H1 (cell line): ENCODE measurements at regions not wholly inside any gene's neighbourhood (a gene's known extent, or its start where the extent isn't known, plus 50 kb on each side); places are given as distances from the start of the nearest gene placed in this dataset.
A peak's percentile ranks its signal among the peaks of the same experiment; 100 is the strongest.

Experiments used
- CTCF ChIA-PET: fragments of 300-600 bp; sonication (Branson Sonifier 250); formaldehyde crosslinking; loops from one replicate; lab custom pipeline; 2021; ENCODE audit not compliant: partially characterized antibody; lab: Charles Lee
- POLR2A ChIA-PET: fragments of 300-600 bp; sonication (Branson Sonifier 250); formaldehyde crosslinking; loops from one replicate; lab custom pipeline; 2021; ENCODE audit warnings: inconsistent platforms; ENCODE audit not compliant: partially characterized antibody; lab: Charles Lee
- DNase-seq, 2 experiments: peaks; one replicate each; pipeline versions ENCODE4 v3.0.0 to v3.0.0-alpha.2; 2010 to 2022; ENCODE audit warnings: low spot score in 2 of 2, low read depth in 1 of 2, mixed read lengths in 1 of 2
- FAIRE-seq: peaks from 2 replicates; lab custom pipeline; 2011; peaks lifted over from hg19 to GRCh38; lab: Jason Lieb, UNC
- H2AFZ ChIP-seq: 2 replicates; pipeline ENCODE4 v1.8.1; 2012; ENCODE audit warnings: low read length, inconsistent platforms
- H2AK5ac ChIP-seq: 2 replicates; pipeline ENCODE4 v1.6.1; 2013; ENCODE audit warnings: low read depth, low read length
- H2BK120ac ChIP-seq: replicated peaks from 2 replicates; pipeline ENCODE3; 2013; ENCODE audit warnings: low read depth, low read length, inconsistent platforms
- H2BK12ac ChIP-seq: 2 replicates; pipeline ENCODE4 v1.6.1; 2013; ENCODE audit warnings: low read depth, low read length
- H2BK15ac ChIP-seq: 2 replicates; pipeline ENCODE4 v1.6.1; 2013; ENCODE audit warnings: low read length
- H2BK20ac ChIP-seq: 2 replicates; pipeline ENCODE4 v1.6.1; 2013; ENCODE audit warnings: low read length
- H2BK5ac ChIP-seq: 2 replicates; pipeline ENCODE4 v1.6.1; 2013; ENCODE audit warnings: low read depth, low read length
- H3K14ac ChIP-seq: 2 replicates; pipeline ENCODE4 v1.6.1; 2013; ENCODE audit warnings: inconsistent platforms; ENCODE audit not compliant: insufficient read length
- H3K18ac ChIP-seq: 2 replicates; pipeline ENCODE4 v1.6.1; 2013; ENCODE audit warnings: low read length; ENCODE audit errors: extremely low read depth
- H3K23ac ChIP-seq: 2 replicates; pipeline ENCODE4 v1.6.1; 2013; ENCODE audit warnings: inconsistent platforms; ENCODE audit not compliant: insufficient read length
- H3K23me2 ChIP-seq: 2 replicates; pipeline ENCODE4 v1.6.1; 2013; ENCODE audit warnings: low read depth, low read length
- H3K27ac ChIP-seq: 2 replicates; pipeline ENCODE4 v1.6.1; 2011; ENCODE audit warnings: low read depth, low read length, inconsistent platforms
- H3K27me3 ChIP-seq, 4 experiments: replicated peaks in 1 of 4; 1 replicate in 1 of 4; 2 replicates in 3 of 4; pipeline versions ENCODE4 v1.6.1 to v1.8.1; 2011 to 2013; ENCODE audit warnings: low read length in 3 of 4, mild to moderate bottlenecking in 3 of 4, inconsistent platforms in 2 of 4, mixed read lengths in 2 of 4, moderate library complexity in 1 of 4; ENCODE audit not compliant: control insufficient read depth in 3 of 4, insufficient read depth in 3 of 4; ENCODE audit errors: extremely low read depth in 1 of 4
- H3K36me3 ChIP-seq, 4 experiments: 2 replicates each; pipeline versions ENCODE4 v1.6.1 to v1.8.1; 2011 to 2013; ENCODE audit warnings: mild to moderate bottlenecking in 4 of 4, low read length in 3 of 4, moderate library complexity in 2 of 4, control low read depth in 1 of 4, inconsistent platforms in 1 of 4; ENCODE audit not compliant: insufficient read depth in 4 of 4, control insufficient read depth in 2 of 4
- H3K4ac ChIP-seq: replicated peaks from 2 replicates; pipeline ENCODE3; 2013; ENCODE audit warnings: low read length, low read depth, mixed read lengths, inconsistent platforms; ENCODE audit not compliant: insufficient read length
- H3K4me1 ChIP-seq, 4 experiments: replicated peaks in 1 of 4; 1 replicate in 1 of 4; 2 replicates in 3 of 4; pipeline versions ENCODE4 v1.6.1 to v1.8.1; 2011 to 2013; ENCODE audit warnings: low read length in 3 of 4, inconsistent platforms in 2 of 4, mixed read lengths in 1 of 4; ENCODE audit not compliant: insufficient read depth in 4 of 4, control insufficient read depth in 3 of 4
- H3K4me2 ChIP-seq, 2 experiments: 2 replicates each; pipeline versions ENCODE4 v1.6.1 to v1.8.1; 2011 to 2013; ENCODE audit warnings: low read depth in 2 of 2, low read length in 2 of 2, control low read depth in 1 of 2, inconsistent platforms in 1 of 2, mild to moderate bottlenecking in 1 of 2; ENCODE audit not compliant: insufficient read depth in 1 of 2
- H3K4me3 ChIP-seq, 4 experiments: fragments of 200-600, 300-600 bp in 1 of 4; sonication (generic), shearing (Covaris generic), sonication (Bioruptor Twin) in 1 of 4; 2 replicates each; pipeline versions ENCODE4 v1.5.1 to v1.8.1; 2011 to 2016; ENCODE audit warnings: low read length in 4 of 4, low read depth in 3 of 4, control low read depth in 2 of 4, inconsistent platforms in 2 of 4, mild to moderate bottlenecking in 2 of 4, mixed read lengths in 1 of 4, moderate library complexity in 1 of 4; ENCODE audit not compliant: insufficient read depth in 2 of 4; ENCODE audit errors: extremely low read depth in 1 of 4
- H3K56ac ChIP-seq: replicated peaks from 2 replicates; pipeline ENCODE3; 2013; ENCODE audit warnings: low read depth, mild to moderate bottlenecking, mixed read lengths, low read length, inconsistent platforms; ENCODE audit not compliant: insufficient read length
- H3K79me1 ChIP-seq: 2 replicates; pipeline ENCODE4 v1.6.1; 2013; ENCODE audit warnings: low read depth, low read length, control low read depth
- H3K79me2 ChIP-seq, 2 experiments: 2 replicates each; pipeline versions ENCODE4 v1.6.1 to v1.8.1; 2012 to 2013; ENCODE audit warnings: low read length in 2 of 2, mild to moderate bottlenecking in 2 of 2, inconsistent platforms in 1 of 2; ENCODE audit not compliant: insufficient read depth in 2 of 2, control insufficient read depth in 1 of 2
- H3K9ac ChIP-seq, 4 experiments: replicated peaks in 1 of 4; 1 replicate in 1 of 4; 2 replicates in 3 of 4; pipeline versions ENCODE4 v1.6.1 to v1.8.1; 2011 to 2013; ENCODE audit warnings: low read depth in 3 of 4, low read length in 3 of 4, control low read depth in 2 of 4, mild to moderate bottlenecking in 2 of 4, moderate library complexity in 2 of 4, inconsistent platforms in 1 of 4; ENCODE audit errors: extremely low read depth in 1 of 4
- H3K9me3 ChIP-seq, 2 experiments: 2 replicates each; pipeline versions ENCODE4 v1.6.1 to v1.8.1; 2012 to 2013; ENCODE audit warnings: mild to moderate bottlenecking in 2 of 2, moderate library complexity in 2 of 2, control low read depth in 1 of 2, inconsistent platforms in 1 of 2, low read depth in 1 of 2, low read length in 1 of 2, mixed read lengths in 1 of 2; ENCODE audit not compliant: insufficient read depth in 2 of 2
- H4K20me1 ChIP-seq, 2 experiments: replicated peaks in 1 of 2; 2 replicates each; pipeline versions ENCODE3 to v1.8.1; 2011 to 2013; ENCODE audit warnings: inconsistent platforms in 2 of 2, low read length in 2 of 2, mild to moderate bottlenecking in 1 of 2; ENCODE audit not compliant: insufficient read depth in 2 of 2, control insufficient read depth in 1 of 2
- H4K5ac ChIP-seq: 2 replicates; pipeline ENCODE4 v1.6.1; 2013; ENCODE audit warnings: low read length, low read depth, mixed read lengths, inconsistent platforms; ENCODE audit not compliant: insufficient read length
- H4K8ac ChIP-seq: 2 replicates; pipeline ENCODE4 v1.8.0; 2013; ENCODE audit warnings: mild to moderate bottlenecking, moderate library complexity, low read length, inconsistent platforms; ENCODE audit not compliant: insufficient read depth; ENCODE audit errors: extremely low read depth
- H4K91ac ChIP-seq: replicated peaks from 2 replicates; pipeline ENCODE3; 2013; ENCODE audit warnings: low read length, mixed read lengths, inconsistent platforms; ENCODE audit not compliant: insufficient read length
- CBX5 ChIP-seq: fragments of 300-800, 300-1000 bp; sonication (generic); IDR thresholded peaks from 2 replicates; pipeline ENCODE4 v1.7.1; 2016; ENCODE audit warnings: antibody characterized with exemption, low read length, low read depth
- CREB1 ChIP-seq: IDR thresholded peaks from 2 replicates; pipeline ENCODE4 v1.6.1; 2012; ENCODE audit warnings: inconsistent platforms
- JUN ChIP-seq: IDR thresholded peaks from 2 replicates; pipeline ENCODE4 v1.6.1; 2011; ENCODE audit warnings: low read depth, mild to moderate bottlenecking, improper control_type of control experiment, low read length
- MAFK ChIP-seq: IDR thresholded peaks from 2 replicates; pipeline ENCODE4 v1.6.1; 2012; ENCODE audit warnings: low read depth, mild to moderate bottlenecking, improper control_type of control experiment, low read length
- PHF8 ChIP-seq: fragments of 200-600 bp; sonication (generic); conservative IDR thresholded peaks from 2 replicates; pipeline ENCODE4 v1.7.1; 2012; ENCODE audit warnings: low read depth, mild to moderate bottlenecking, inconsistent platforms, low read length, moderate library complexity
- POLR2A ChIP-seq, 2 experiments: IDR thresholded peaks; 1 replicate in 1 of 2; 2 replicates in 1 of 2; pipeline ENCODE4 v1.6.1; 2011; ENCODE audit warnings: low read depth in 2 of 2, low read length in 2 of 2, mild to moderate bottlenecking in 2 of 2; ENCODE audit errors: control extremely low read depth in 1 of 2
- POLR2AphosphoS5 ChIP-seq: IDR thresholded peaks from 2 replicates; pipeline ENCODE4 v1.6.1; 2011; ENCODE audit warnings: low read depth, low read length
- RAD21 ChIP-seq, 2 experiments: IDR thresholded peaks in 1 of 2; conservative IDR thresholded peaks in 1 of 2; 2 replicates each; pipeline ENCODE4 v1.6.1; 2011; ENCODE audit warnings: low read depth in 2 of 2, low read length in 2 of 2, improper control_type of control experiment in 1 of 2, inconsistent platforms in 1 of 2, mild to moderate bottlenecking in 1 of 2, moderate library complexity in 1 of 2
- RBBP5 ChIP-seq: IDR thresholded peaks from 2 replicates; pipeline ENCODE4 v1.7.1; 2012; ENCODE audit warnings: low read depth, mild to moderate bottlenecking, inconsistent platforms, low read length, moderate library complexity, borderline replicate concordance
- RNF2 ChIP-seq: fragments of 200-900, 300-1000 bp; sonication (generic); IDR thresholded peaks from 2 replicates; pipeline ENCODE4 v1.7.1; 2016; ENCODE audit warnings: borderline replicate concordance, low read depth, mild to moderate bottlenecking, antibody characterized with exemption, low read length; ENCODE audit not compliant: poor library complexity, severe bottlenecking; ENCODE audit errors: missing control alignments
- SIN3A ChIP-seq, 2 experiments: IDR thresholded peaks in 1 of 2; conservative IDR thresholded peaks in 1 of 2; 2 replicates each; pipeline ENCODE4 v1.6.1; 2011 to 2012; ENCODE audit warnings: low read length in 2 of 2, improper control_type of control experiment in 1 of 2, low read depth in 1 of 2, mild to moderate bottlenecking in 1 of 2
- TAF7 ChIP-seq: optimal IDR thresholded peaks from 2 replicates; pipeline ENCODE3; 2011; ENCODE audit warnings: low read depth, mild to moderate bottlenecking, inconsistent platforms, low read length, moderate library complexity, borderline replicate concordance
- WGBS, 2 experiments: shearing (Covaris generic) in 1 of 2; methylation state at CpG; one replicate each; pipeline versions ENCODE4 v1.1.6 to v1.1.7; 2013 to 2015; ENCODE audit warnings: low lambda C conversion rate in 2 of 2, mixed read lengths in 2 of 2, inconsistent platforms in 1 of 2, low coverage in 1 of 2, missing lambda C conversion rate in 1 of 2; ENCODE audit not compliant: insufficient replicate concordance in 2 of 2, insufficient coverage in 1 of 2, insufficient read length in 1 of 2; ENCODE audit errors: extremely low coverage in 1 of 2, missing lambda C conversion rate in 1 of 2; 5-methylcytosine and 5-hydroxymethylcytosine counted together

- H3K23me2 ChIP-seq: no peaks in the 10 kb centered on the region; the same call in 1 of the 2 replicates
- no peak for FAIRE-seq
Observed at GRCh38 chr13:84810781-84811180, 928.5 kb upstream of the SLITRK1 start.

More at GRCh38 chr13:84810781-84811180, 928.5 kb upstream of the SLITRK1 start:
- Histone ChIP-seq H4K5ac (no peak overlapping the region), H4K8ac (no peak overlapping the region), H2AK5ac (no peak overlapping the region), H2BK5ac (no peak overlapping the region), H3K27me3 (no peaks in the 10 kb centered on the region), H4K20me1 (no peaks in the 10 kb centered on the region), H3K79me1 (no peaks in the 10 kb centered on the region), H3K9ac (no peak overlapping the region), H3K27ac (no peak overlapping the region), H3K23ac (no peak overlapping the region), H2BK12ac (no peak overlapping the region), H2AFZ (peak overlapping the region; percentile 88; the same call in 1 of the 2 replicates), H3K4me2 (no peak overlapping the region), H3K36me3 (no peaks in the 10 kb centered on the region), H2BK15ac (no peak overlapping the region), H3K14ac (no peak overlapping the region), H3K4ac (no peak overlapping the region), H3K4me1 (no peaks in the 10 kb centered on the region), H3K4me3 (no peak overlapping the region), H3K79me2 (no peaks in the 10 kb centered on the region), H2BK120ac (no peak overlapping the region), H3K18ac (no peak overlapping the region), H4K91ac (no peak overlapping the region), H3K9me3 (no peaks in the 10 kb centered on the region), H2BK20ac (no peak overlapping the region), H3K56ac (no peak overlapping the region)
- CTCF ChIA-PET: no interaction called here
- no peak for DNase-seq
- TF ChIP-seq MAFK: no peak
- TF ChIP-seq RBBP5: no peak
- TF ChIP-seq POLR2A (IDR thresholded peaks at IDR 0.05; ENCODE audit: control extremely low read depth in 1 of 2, low read depth in 2 of 2, low read length in 2 of 2): no peak
- TF ChIP-seq TAF7: no peak
- no peak for TF ChIP-seq SIN3A (conservative IDR thresholded peaks at IDR 0.05 in 1 of 2, IDR thresholded peaks at IDR 0.05 in 1 of 2; ENCODE audit: low read depth in 1 of 2, low read length in 2 of 2)
- TF ChIP-seq RNF2: no peak
- TF ChIP-seq RAD21 (IDR thresholded peaks at IDR 0.05 in 1 of 2, conservative IDR thresholded peaks at IDR 0.05 in 1 of 2; ENCODE audit: low read depth in 2 of 2, low read length in 2 of 2): no peak
- TF ChIP-seq POLR2AphosphoS5: no peak
- no peak for TF ChIP-seq CBX5
- no peak for TF ChIP-seq JUN
- no peak for TF ChIP-seq CREB1
- TF ChIP-seq PHF8: no peak
- WGBS, 2 experiments: 70% methylated on average over 4 of the region's 4 CpGs; no CpG with 5 or more reads in 1 of the 2 experiments
- POLR2A ChIA-PET: no interaction called here
